OCI-LY7 (cell line): ENCODE measurements at regions not wholly inside any gene's neighbourhood (a gene's known extent, or its start where the extent isn't known, plus 50 kb on each side); places are given as distances from the start of the nearest gene placed in this dataset.

Experiments
- BruUV-seq: library from RNA; stranded (reverse); fragments of 400-500 nt; replicated peaks from 2 replicates; lab custom pipeline; 2021; lab: Mats Ljungman, UMichigan
- CTCF ChIA-PET: fragments of 300-600 bp; sonication (Branson Sonifier 250); formaldehyde crosslinking; loops from one replicate; lab custom pipeline; 2022; ENCODE audit warnings: antibody characterized with exemption; ENCODE audit not compliant: unreplicated experiment; lab: Charles Lee
- POLR2A ChIA-PET: fragments of 300-600 bp; sonication (Branson Sonifier 250); formaldehyde crosslinking; loops from one replicate; lab custom pipeline; 2022; ENCODE audit warnings: antibody characterized with exemption; lab: Charles Lee
- DNase-seq: peaks from one replicate; pipeline ENCODE4 v3.0.0-alpha.2; 2015; ENCODE audit warnings: low spot score
- H2AFZ ChIP-seq: fragments of 200-600 bp; sonication (generic), shearing (Covaris generic); 2 replicates; pipeline ENCODE4 v1.6.1; 2014; ENCODE audit warnings: mild to moderate bottlenecking, antibody characterized with exemption, low read length, moderate library complexity
- H3K27ac ChIP-seq: fragments of 200-600 bp; sonication (generic); 2 replicates; pipeline ENCODE4 v1.5.1; 2014; ENCODE audit warnings: mixed run types, low read depth, mild to moderate bottlenecking, moderate library complexity, low read length, inconsistent platforms; ENCODE audit not compliant: poor library complexity, severe bottlenecking
- H3K36me3 ChIP-seq: fragments of 200-600 bp; sonication (generic); 2 replicates; pipeline ENCODE4 v1.6.1; 2014; ENCODE audit warnings: mild to moderate bottlenecking, antibody characterized with exemption, low read length, moderate library complexity, mixed read lengths; ENCODE audit not compliant: insufficient read depth
- H3K4me1 ChIP-seq: fragments of 200-600 bp; sonication (generic); 2 replicates; pipeline ENCODE4 v1.5.1; 2014; ENCODE audit warnings: mild to moderate bottlenecking, low read length; ENCODE audit not compliant: insufficient read depth, poor library complexity, severe bottlenecking
- H3K4me2 ChIP-seq: fragments of 200-600 bp; sonication (generic); 2 replicates; pipeline ENCODE4 v1.6.1; 2014; ENCODE audit warnings: mild to moderate bottlenecking, low read length
- H3K4me3 ChIP-seq: fragments of 200-600 bp; sonication (generic); 2 replicates; pipeline ENCODE4 v1.5.1; 2014; ENCODE audit warnings: mild to moderate bottlenecking, low read depth, low read length; ENCODE audit not compliant: poor library complexity, severe bottlenecking
- H3K79me2 ChIP-seq: fragments of 200-600 bp; sonication (generic); 2 replicates; pipeline ENCODE4 v1.6.1; 2016; ENCODE audit warnings: low read depth, mild to moderate bottlenecking, low read length, moderate library complexity, mixed read lengths; ENCODE audit not compliant: insufficient read depth
- H3K9me2 ChIP-seq: fragments of 200-600 bp; sonication (generic); 2 replicates; pipeline ENCODE4 v1.6.1; 2016; ENCODE audit warnings: mild to moderate bottlenecking, low read length, mixed read lengths; ENCODE audit not compliant: insufficient read depth
- H3K9me3 ChIP-seq: fragments of 200-600 bp; sonication (generic); 2 replicates; pipeline ENCODE4 v1.6.1; 2014; ENCODE audit warnings: mild to moderate bottlenecking, mixed run types, low read length, mixed read lengths
- H4K20me1 ChIP-seq: fragments of 200-600 bp; sonication (generic); 2 replicates; pipeline ENCODE4 v1.6.1; 2014; ENCODE audit warnings: mild to moderate bottlenecking, antibody characterized with exemption, low read length, moderate library complexity, mixed read lengths; ENCODE audit not compliant: insufficient read depth
- CTCF ChIP-seq: fragments of 200-600 bp; sonication (generic); conservative IDR thresholded peaks from 2 replicates; pipeline ENCODE4 v1.5.1; 2014; ENCODE audit warnings: mild to moderate bottlenecking, antibody characterized with exemption, low read length, moderate library complexity, mixed read lengths
- EZH2phosphoT487 ChIP-seq: fragments of 200-600 bp; sonication (generic); IDR thresholded peaks from 2 replicates; pipeline ENCODE4 v1.6.1; 2018; ENCODE audit warnings: low read depth, borderline replicate concordance, mild to moderate bottlenecking, mixed run types, antibody characterized with exemption, low read length, moderate library complexity, mixed read lengths
- intact Hi-C: fragments of 100-400 bp; cut with micrococcal nuclease; formaldehyde crosslinking; loops from one replicate; pipeline ENCODE4 v1.10.0; 2022; ENCODE audit not compliant: unreplicated experiment

- intact Hi-C loops, result no loop called here
- H3K36me3 ChIP-seq, result no peaks in the 10 kb centered on the region
- no peaks in the 10 kb centered on the region for H4K20me1 ChIP-seq
- BruUV-seq, result no TSS peak
- no peaks in the 10 kb centered on the region for H3K9me3 ChIP-seq
- H3K4me1 ChIP-seq, result no peaks in the 10 kb centered on the region
- H3K79me2 ChIP-seq, result no peaks in the 10 kb centered on the region
- no peak overlapping the region for H2AFZ ChIP-seq
- POLR2A ChIA-PET, result interaction anchor here (0.7 kb wide), 1 partner anchor 133 kb away, joined by 3 read pairs; no protein-coding TSS in a partner anchor
- no peak overlapping the region for H3K27ac ChIP-seq
- TF ChIP-seq CTCF, result no peak
- TF ChIP-seq EZH2phosphoT487, result no peak
- CTCF ChIA-PET, result no interaction called here
- no peak for DNase-seq
- H3K4me2 ChIP-seq, result no peak overlapping the region
- no peaks in the 10 kb centered on the region for H3K9me2 ChIP-seq
- H3K4me3 ChIP-seq, result no peak overlapping the region
These were observed 254.0 kb upstream of the GJE1 start for GRCh38 chr6:141878686-141879085.

DNA sequence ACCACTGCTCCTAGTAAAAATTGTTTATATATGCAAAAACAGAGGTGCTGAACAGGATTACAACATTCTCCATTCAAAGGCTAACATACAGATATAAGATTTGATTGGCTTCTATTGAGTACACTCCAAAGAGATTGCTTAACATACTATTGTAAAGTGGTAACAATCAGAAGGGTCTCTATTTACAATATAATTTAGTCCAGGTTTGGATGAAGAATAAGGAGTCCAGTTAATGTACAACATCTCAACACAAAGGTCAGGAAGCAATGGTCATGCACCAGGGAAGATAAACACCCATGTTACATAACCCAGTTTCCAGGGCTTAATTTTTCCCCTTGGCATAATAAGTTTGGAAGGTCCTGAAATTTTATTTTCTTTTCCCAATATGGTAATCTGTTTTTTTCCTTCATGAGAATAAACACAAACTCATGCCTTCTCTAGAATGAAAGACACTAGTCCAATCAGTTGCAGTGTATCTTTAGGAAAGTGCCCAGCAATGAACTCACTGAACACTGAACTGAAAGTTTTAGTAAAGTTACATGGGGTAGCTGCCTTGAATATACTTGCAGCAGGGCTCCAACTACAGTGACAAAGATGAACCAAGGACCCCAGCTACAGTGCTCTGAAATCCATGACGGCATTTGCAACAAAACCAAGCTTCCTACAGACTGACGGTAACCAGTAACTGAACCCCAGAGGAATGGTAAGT, 255.3 kb upstream of the GJE1 start:
- Histone ChIP-seq H3K36me3 (no peaks in the 10 kb centered on the region), H3K9me3 (no peaks in the 10 kb centered on the region), H3K79me2 (no peaks in the 10 kb centered on the region), H3K4me2 (no peak overlapping the region), H3K4me3 (no peak overlapping the region), H3K27ac (no peak overlapping the region), H2AFZ (no peak overlapping the region), H4K20me1 (no peaks in the 10 kb centered on the region), H3K9me2 (no peaks in the 10 kb centered on the region), H3K4me1 (no peaks in the 10 kb centered on the region)
- DNase-seq, result no peak
- ChIA-PET POLR2A (no interaction called here), CTCF (no interaction called here)
- BruUV-seq, result no TSS peak
- no peak for TF ChIP-seq EZH2phosphoT487
- no peak for TF ChIP-seq CTCF
- intact Hi-C loops, result no loop called here

DNA sequence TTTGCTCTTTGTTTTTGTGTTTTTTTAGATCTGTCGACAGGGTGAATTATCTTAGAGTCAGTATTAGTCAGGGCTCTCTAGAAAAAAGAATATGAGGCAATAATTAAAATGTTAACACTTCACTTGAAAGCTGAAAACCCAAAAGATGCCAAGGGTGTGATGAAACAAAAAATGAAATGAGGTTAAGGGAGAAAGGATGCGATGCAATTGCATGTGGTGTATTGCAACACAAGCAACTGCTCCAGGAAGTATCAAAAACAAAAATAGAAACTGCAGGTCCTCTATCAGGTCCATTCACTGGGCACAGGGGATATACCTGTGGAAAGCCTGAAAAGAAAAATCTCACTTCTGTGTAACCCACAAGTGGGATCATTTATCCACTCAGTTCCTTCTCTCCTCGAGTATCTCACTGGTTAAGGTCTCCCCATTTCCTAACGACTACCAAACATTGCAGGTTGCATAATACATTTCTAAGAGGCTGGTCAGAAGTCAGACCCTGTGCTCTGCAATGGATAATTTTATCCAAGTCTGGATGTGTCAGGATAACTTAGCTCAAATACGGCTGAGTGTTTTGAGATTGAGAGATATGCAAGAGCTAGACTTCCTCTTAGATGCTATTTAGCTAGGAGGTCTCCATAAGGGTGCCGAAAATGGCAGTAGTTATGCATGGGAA, 257.7 kb upstream of the GJE1 start:
- POLR2A ChIA-PET, result interaction anchor here (0.6 kb wide), 1 partner anchor 128 kb away, joined by 3 read pairs; no protein-coding TSS in a partner anchor
- no peak overlapping the region for H2AFZ ChIP-seq
- H3K4me2 ChIP-seq, result no peak overlapping the region

More for the DNA sequence above, 257.7 kb upstream of the GJE1 start:
- H3K79me2 ChIP-seq, result no peaks in the 10 kb centered on the region
- intact Hi-C loops, result no loop called here
- no peak overlapping the region for H3K27ac ChIP-seq
- H3K4me1 ChIP-seq, result no peaks in the 10 kb centered on the region
- no peak for DNase-seq
- no peak overlapping the region for H3K4me3 ChIP-seq
- H3K9me3 ChIP-seq, result no peaks in the 10 kb centered on the region
- CTCF ChIA-PET, result no interaction called here
- no peaks in the 10 kb centered on the region for H3K9me2 ChIP-seq
- no peaks in the 10 kb centered on the region for H4K20me1 ChIP-seq
- H3K36me3 ChIP-seq, result no peaks in the 10 kb centered on the region
- no TSS peak for BruUV-seq
- TF ChIP-seq EZH2phosphoT487, result no peak
- no peak for TF ChIP-seq CTCF
